GM18868 (cell line): ENCODE measurements at regions not wholly inside any gene's neighbourhood (a gene's known extent, or its start where the extent isn't known, plus 50 kb on each side); places are given as distances from the start of the nearest gene placed in this dataset.
A peak's percentile ranks its signal among the peaks of the same experiment; 100 is the strongest.

ENCODE experiments used
- ATAC-seq: cut with Tn5 transposase; IDR thresholded peaks from one replicate; pipeline ENCODE4 v1.9.1; 2021; ENCODE audit warnings: mild to moderate bottlenecking, moderate library complexity; ENCODE audit not compliant: unreplicated experiment

GRCh38 chr1:238673561-238673960 is 712.8 kb upstream of the CHRM3 start:
- ATAC-seq: no peak

- ATAC-seq: no peak
Observed at GRCh38 chr1:238672806-238673205, 713.6 kb upstream of the CHRM3 start.

GRCh38 chr1:238672262-238672661 is 714.1 kb upstream of the CHRM3 start:
- ATAC-seq: no peak

DNA sequence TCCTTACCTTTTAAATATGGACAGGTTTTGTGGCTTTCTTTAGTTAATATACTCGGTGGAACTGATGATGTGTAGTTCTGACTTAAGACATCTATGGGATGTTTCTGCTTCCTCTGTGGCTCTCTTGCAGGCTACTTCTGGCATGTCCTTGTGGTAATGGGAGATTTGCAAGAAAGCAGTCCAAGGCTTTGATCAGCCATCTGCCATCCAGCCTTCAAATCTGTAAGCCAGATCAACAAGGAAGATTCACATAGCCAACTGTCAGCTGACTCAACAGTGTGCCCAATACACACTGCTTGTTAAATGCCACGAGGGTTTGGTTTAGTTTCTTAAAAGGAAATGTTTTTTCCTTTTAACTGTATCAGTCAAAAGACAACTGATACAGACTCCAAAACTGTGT is 722.2 kb upstream of the CHRM3 start:
- ATAC-seq: no peak

DNA sequence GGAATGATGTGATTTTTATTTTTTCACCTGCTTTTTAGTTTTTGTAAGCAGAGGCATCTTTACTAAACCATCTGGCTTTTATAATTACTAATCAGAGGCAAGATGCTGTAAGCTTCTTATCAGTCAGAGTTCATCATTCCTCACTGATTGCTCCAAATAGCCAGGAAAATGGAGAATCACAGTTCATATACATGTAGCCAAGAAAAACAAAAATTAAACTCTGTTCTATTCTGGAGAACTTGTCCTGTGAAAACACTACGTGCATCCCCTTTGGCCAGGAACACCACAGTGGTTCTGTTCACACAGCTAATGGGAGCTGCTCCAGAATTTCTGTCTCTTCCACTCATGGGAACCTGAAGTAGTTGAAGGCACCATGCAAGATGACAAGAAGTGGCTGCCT is 725.5 kb upstream of the CHRM3 start:
- ATAC-seq: no peak

GRCh38 chr1:238658763-238659162 is 727.6 kb upstream of the CHRM3 start:
- ATAC-seq: no peak

GRCh38 chr1:238653693-238654321 is 732.6 kb upstream of the CHRM3 start:
- ATAC-seq: no peak

DNA sequence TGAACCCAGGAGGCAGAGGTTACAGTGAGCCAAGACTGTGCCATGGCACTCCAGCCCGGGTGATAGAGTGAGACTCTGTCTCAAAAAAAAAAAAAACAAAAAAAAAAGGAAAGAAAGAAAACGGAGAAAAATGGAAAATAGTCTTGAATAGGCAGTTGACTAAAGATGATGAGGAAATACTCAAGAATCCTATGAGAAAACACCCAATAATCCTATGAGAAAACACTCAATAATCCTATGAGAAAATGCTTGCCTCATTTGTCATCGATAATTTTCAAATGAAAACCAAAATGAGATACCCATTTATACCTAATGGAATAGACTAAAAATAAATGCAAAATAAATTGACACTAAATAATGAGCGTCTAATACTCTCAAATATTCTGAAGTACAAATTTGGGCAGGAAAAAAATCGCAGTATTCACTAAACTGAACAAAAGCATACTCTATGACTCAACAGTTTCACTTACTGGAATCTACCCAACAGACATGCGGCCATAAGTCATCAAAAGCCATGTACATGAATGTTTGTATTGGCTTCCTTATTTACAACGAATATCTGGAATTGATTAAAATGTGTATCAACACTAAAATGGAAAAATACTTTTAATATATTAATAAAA is 733.9 kb upstream of the CHRM3 start:
- ATAC-seq: no peak

DNA sequence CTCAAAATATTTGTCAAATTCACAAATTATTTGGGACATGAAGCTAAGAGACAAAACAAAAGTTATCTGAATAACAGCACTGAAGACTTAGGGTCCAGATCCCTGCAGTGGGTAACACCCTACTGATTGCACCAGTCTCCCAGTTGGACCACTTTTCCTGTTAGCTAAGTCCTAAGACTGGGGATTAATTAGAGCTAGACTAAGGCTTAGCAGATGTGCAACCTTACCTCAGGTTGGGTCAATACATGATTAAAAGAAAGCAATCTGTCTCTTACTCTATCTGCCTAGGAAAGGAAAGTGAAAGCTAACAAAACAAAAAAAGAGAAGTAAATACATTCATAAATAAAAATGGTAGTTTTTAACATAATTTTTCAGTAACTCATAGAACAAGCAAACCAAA is 737.2 kb upstream of the CHRM3 start:
- no peak for ATAC-seq

DNA sequence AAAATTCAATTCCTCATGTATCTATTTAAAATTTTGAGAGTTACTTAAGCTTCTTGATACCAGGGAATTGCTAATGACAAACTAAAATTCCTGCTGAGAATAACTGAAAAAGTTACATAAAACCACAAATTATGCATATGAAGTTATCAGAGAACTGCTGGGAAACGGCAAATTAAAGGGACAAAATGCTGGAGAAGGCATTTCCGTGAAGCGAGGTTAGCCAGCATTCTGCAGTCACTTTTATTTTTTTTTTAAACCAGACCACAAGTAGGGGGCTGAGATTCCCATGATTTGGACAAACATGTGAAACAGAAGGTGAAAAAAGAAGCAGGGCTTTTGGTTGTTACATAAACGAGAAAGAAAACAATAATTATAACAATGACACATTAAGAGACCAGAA is 737.6 kb upstream of the CHRM3 start:
- no peak for ATAC-seq

GRCh38 chr1:238648296-238648695 is 738.1 kb upstream of the CHRM3 start:
- ATAC-seq: peak; percentile 53

DNA sequence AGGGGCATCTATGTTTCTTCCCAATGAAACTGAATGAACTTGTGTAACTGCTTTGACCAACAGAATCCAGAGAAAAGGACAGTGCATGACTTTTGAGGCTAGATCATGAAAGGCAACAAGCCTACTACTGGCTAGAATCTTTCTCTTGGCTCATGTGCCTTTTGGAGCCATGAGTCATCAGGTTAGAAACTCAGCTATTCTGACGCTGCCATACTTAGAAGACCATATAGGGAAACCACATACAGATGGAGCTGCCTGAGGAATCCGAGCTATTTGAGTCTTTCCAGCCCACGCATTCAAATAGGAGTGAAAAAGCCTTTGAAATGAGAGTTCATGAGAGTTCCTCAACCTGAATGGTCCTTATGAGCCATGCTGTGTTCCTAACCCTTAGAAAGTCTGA is 738.5 kb upstream of the CHRM3 start:
- peak; percentile 56 for ATAC-seq

DNA sequence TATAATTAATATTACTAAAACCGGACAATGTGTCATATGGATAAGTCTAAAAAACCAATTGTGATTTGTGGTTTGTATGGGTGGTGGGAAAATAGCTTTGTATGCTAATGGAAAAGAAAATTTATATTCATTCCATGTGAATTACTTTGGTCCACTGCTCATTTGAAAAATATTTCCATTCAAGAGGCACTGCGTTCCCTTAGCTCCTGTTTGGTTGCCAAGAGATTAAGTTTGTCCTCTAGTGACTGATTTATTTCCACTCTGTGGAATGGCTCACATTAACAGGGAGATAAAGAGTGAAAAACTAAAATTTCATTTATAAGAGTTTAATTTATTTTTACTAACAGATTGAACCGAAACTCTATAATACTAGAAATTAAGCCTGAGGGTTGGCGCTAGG is 744.1 kb upstream of the CHRM3 start:
- no peak for ATAC-seq

- no peak for ATAC-seq
Observed at GRCh38 chr1:238639861-238640260, 746.5 kb upstream of the CHRM3 start.

- no peak for ATAC-seq
Observed at GRCh38 chr1:238628110-238628509, 737.4 kb upstream of the ZP4 start.

GRCh38 chr1:238624776-238625175 is 734.1 kb upstream of the ZP4 start:
- ATAC-seq: no peak

GRCh38 chr1:238621405-238621804 is 730.7 kb upstream of the ZP4 start:
- ATAC-seq: no peak

DNA sequence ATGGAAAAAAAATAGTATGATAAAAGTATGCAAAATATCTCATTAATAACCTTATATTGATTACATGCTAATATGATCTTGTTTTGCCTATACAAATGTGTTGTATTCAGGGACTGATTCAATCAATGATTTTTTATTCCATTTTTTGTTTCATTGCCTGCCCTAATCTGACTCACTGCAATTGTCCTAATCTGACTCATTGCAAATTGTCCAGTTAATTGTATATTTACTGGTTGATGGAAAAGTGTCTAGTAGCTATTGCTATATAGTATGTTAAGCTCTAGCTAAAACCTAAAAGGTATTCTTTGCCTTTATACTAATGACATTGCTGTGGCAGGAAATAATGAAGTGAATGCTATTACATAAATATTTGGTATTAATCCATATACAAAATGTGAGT is 728.9 kb upstream of the ZP4 start:
- no peak for ATAC-seq

DNA sequence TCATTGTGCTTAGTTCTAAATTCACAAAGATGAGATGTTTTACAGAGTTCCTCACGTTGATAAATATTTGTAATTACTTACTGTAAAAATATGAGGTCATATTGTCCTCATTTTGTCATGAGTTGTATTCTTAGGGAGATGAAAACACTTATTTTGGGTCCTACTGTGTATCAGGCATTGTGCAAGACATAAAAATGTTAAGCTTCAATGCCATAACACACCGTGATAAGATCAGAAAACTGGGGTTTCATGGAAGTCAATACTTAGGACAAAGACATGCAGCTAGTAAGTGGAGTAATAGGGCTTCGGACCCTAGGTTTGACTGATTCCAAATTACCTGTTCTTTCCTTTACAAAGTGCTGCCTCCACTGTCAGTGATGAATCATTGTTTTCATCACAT is 720.7 kb upstream of the ZP4 start:
- no peak for ATAC-seq

DNA sequence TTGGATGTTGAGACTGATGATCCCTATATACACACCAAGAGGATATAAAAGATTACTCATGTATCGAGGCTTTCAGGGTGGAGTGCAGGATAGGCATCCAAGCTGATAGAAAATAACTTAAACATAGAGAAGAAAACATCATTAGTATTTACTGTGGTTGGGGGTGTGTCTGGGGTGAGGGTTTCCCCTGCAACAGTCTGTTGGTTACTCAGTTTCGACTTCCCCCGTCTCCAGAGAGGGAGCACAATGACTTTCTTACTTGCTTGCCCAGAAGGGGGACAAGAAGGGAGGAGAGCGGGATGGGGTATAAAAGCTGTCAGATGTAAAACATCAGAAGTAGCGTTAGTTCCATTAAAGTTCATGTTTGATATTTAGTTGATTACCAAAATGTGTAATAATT is 717.4 kb upstream of the ZP4 start:
- peak; percentile 54 for ATAC-seq

GRCh38 chr1:238606896-238607295 is 716.2 kb upstream of the ZP4 start:
- ATAC-seq: no peak

DNA sequence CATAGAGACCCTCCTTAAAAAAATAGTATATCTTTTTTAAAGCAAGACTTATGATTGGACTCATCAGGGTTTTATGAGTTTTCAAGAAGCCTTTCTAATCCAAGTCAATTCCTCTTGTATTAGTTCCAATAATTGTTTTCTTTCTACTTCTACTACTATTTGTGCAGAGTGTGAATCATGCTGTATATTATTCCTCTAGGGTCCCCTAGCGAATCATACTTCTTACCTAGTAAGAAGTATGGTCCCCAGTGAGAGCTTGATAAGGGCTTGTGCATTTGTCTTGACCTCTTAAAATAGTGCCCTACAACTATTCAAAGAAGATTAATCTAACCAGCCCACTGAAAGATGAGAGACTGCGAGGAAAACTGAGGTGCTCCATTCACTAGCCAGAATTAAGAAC is 715.7 kb upstream of the ZP4 start:
- ATAC-seq: no peak

DNA sequence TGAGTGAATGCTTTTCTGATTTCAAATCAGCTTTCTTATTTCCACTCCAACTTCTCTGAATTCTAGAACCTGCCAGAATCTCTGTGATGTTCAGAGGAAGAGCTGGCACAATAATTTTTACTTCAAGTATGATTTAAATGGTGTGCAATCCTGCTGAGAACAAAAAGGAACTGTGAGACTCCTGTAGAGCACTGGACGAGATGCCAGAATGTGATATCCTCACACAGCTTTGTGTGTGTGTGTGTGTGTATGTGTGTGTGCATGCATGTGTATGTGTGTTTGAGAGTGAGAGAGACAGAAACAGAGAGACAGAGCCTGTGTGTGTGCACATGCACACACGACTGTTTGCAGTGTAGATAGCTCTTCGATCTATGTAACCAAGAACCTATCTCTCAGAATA is 713.6 kb upstream of the ZP4 start:
- ATAC-seq: no peak
